ENCODE measurements at regions not wholly inside any gene's neighbourhood (a gene's known extent, or its start where the extent isn't known, plus 50 kb on each side); places are given as distances from the start of the nearest gene placed in this dataset.

GRCh38 chr4:169881769-169882168, 124.0 kb upstream of the HPF1 start:
- TF ChIP-seq CTCF (IDR thresholded peaks at IDR 0.05; ENCODE audit: low read length) (no peak), EZH2 (optimal IDR thresholded peaks at IDR 0.05; ENCODE audit: low read depth, low read length) (no peak)

Measured in MM.1S (cell line).